T-cell (primary cell): ENCODE measurements at regions not wholly inside any gene's neighbourhood (a gene's known extent, or its start where the extent isn't known, plus 50 kb on each side); places are given as distances from the start of the nearest gene placed in this dataset.

Experiments used
- ATAC-seq, 4 experiments: fragments of 200-7000 bp in 3 of 4; fragments of 150-1000 bp in 1 of 4; cut with Tn5 transposase; replicated peaks in 1 of 4; 1 replicate in 3 of 4; 2 replicates in 1 of 4; pipeline ENCODE4 v1.10.0; 2021; ENCODE audit warnings: moderate library complexity in 3 of 4, mild to moderate bottlenecking in 2 of 4, moderate number of reproducible peaks in 1 of 4
- CTCF ChIA-PET, 2 donors: fragments of 300-600 bp; sonication (Branson Sonifier 250); formaldehyde crosslinking; loops; one replicate each; lab custom pipeline; 2022; ENCODE audit warnings: antibody characterized with exemption in 2 of 2; lab: Charles Lee
- POLR2A ChIA-PET, 2 donors: fragments of 300-600 bp; sonication (Branson Sonifier 250); formaldehyde crosslinking; loops; one replicate each; lab custom pipeline; 2022; ENCODE audit warnings: antibody characterized with exemption in 2 of 2; lab: Charles Lee
- DNase-seq, 35 experiments: peaks; one replicate each; pipeline versions ENCODE4 v3.0.0 to v3.0.0-alpha.2; 2013 to 2023
- H3K27ac ChIP-seq: one replicate; pipeline ENCODE4 v1.5.1; 2013; ENCODE audit warnings: low read length
- H3K27me3 ChIP-seq, 2 experiments: replicated peaks in 1 of 2; 1 replicate in 1 of 2; 2 replicates in 1 of 2; pipeline versions ENCODE4 v1.6.1 to v1.7.0; 2013; ENCODE audit warnings: low read length in 1 of 2, mixed read lengths in 1 of 2; ENCODE audit not compliant: control insufficient read depth in 2 of 2, insufficient read depth in 2 of 2; ENCODE audit errors: extremely low read depth in 1 of 2
- H3K36me3 ChIP-seq, 2 donors: 1 replicate in 1 of 2; 2 replicates in 1 of 2; pipeline versions ENCODE4 v1.6.1 to v1.7.0; 2013; ENCODE audit warnings: low read length in 1 of 2; ENCODE audit not compliant: control insufficient read depth in 2 of 2, insufficient read depth in 1 of 2; ENCODE audit errors: extremely low read depth in 1 of 2
- H3K4me1 ChIP-seq, 2 experiments: 1 replicate in 1 of 2; 2 replicates in 1 of 2; pipeline versions ENCODE4 v1.6.1 to v1.7.0; 2013; ENCODE audit warnings: low read length in 2 of 2, mixed read lengths in 1 of 2; ENCODE audit not compliant: insufficient read depth in 2 of 2, control insufficient read depth in 1 of 2; ENCODE audit errors: extremely low read depth in 1 of 2
- H3K4me3 ChIP-seq, 2 donors: 1 replicate in 1 of 2; 2 replicates in 1 of 2; pipeline versions ENCODE4 v1.5.1 to v1.7.0; 2013; ENCODE audit warnings: mild to moderate bottlenecking in 2 of 2, low read length in 1 of 2, moderate library complexity in 1 of 2; ENCODE audit not compliant: control insufficient read depth in 1 of 2; ENCODE audit errors: extremely low read depth in 1 of 2
- H3K9me3 ChIP-seq: 2 replicates; pipeline ENCODE4 v1.7.0; 2013
- H3K27ac Mint-ChIP-seq, 2 donors: one replicate each; pipeline ENCODE4 v1.8.0; 2020 to 2021; ENCODE audit warnings: mild to moderate bottlenecking in 2 of 2, mixed read lengths in 2 of 2
- H3K27me3 Mint-ChIP-seq, 2 donors: one replicate each; pipeline ENCODE4 v1.8.0; 2021 to 2022; ENCODE audit warnings: mixed read lengths in 2 of 2
- H3K36me3 Mint-ChIP-seq: one replicate; pipeline ENCODE4 v1.8.0; 2021; ENCODE audit warnings: mixed read lengths
- H3K4me1 Mint-ChIP-seq, 3 donors: one replicate each; pipeline ENCODE4 v1.8.0; 2020 to 2022; ENCODE audit warnings: mixed read lengths in 3 of 3, mild to moderate bottlenecking in 1 of 3
- H3K4me3 Mint-ChIP-seq, 3 donors: one replicate each; pipeline ENCODE4 v1.8.0; 2020 to 2022; ENCODE audit warnings: mild to moderate bottlenecking in 3 of 3, mixed read lengths in 3 of 3, moderate library complexity in 3 of 3
- H3K9me3 Mint-ChIP-seq, 3 donors: one replicate each; pipeline ENCODE4 v1.8.0; 2020 to 2022; ENCODE audit warnings: mixed read lengths in 3 of 3
- WGBS: methylation state at CpG from one replicate; pipeline ENCODE4 v1.1.5; 2013; ENCODE audit warnings: missing lambda C conversion rate; ENCODE audit not compliant: insufficient coverage; 5-methylcytosine and 5-hydroxymethylcytosine counted together

- H3K27ac ChIP-seq, result no peak overlapping the region
- POLR2A ChIA-PET, result no interaction called here
- H3K4me1 ChIP-seq, result no peaks in the 10 kb centered on the region
- DNase-seq (no peak), ATAC-seq (no peak)
- no peaks in the 10 kb centered on the region for H3K36me3 ChIP-seq
- H3K27me3 Mint-ChIP-seq, result no peaks in the 10 kb centered on the region
- no CpG with 5 or more reads among the region's 2 CpGs for WGBS
- no peaks in the 10 kb centered on the region for H3K27me3 ChIP-seq
- H3K4me3 ChIP-seq, result no peak overlapping the region
- no peaks in the 10 kb centered on the region for H3K4me1 Mint-ChIP-seq
- no peaks in the 10 kb centered on the region for H3K9me3 ChIP-seq
- H3K36me3 Mint-ChIP-seq, result no peaks in the 10 kb centered on the region
- H3K4me3 Mint-ChIP-seq, result no peak overlapping the region
- H3K9me3 Mint-ChIP-seq, result peaks cover 0 to 16% (median 6%) of the 10 kb centered on the region in 3 donors
- CTCF ChIA-PET, result no interaction called here
- no peak overlapping the region for H3K27ac Mint-ChIP-seq
These were observed 59.7 kb upstream of the TMEM108 start for GRCh38 chr3:132978464-132978863.

GRCh38 chr3:132974097-132974496 lies 64.1 kb upstream of the TMEM108 start:
- DNase-seq, result no peak
- H3K27ac Mint-ChIP-seq, result no peak overlapping the region
- no peak overlapping the region for H3K4me3 Mint-ChIP-seq
- ChIA-PET POLR2A (no interaction called here), CTCF (no interaction called here)
- Histone ChIP-seq H3K4me1 (no peaks in the 10 kb centered on the region), H3K27me3 (no peaks in the 10 kb centered on the region), H3K27ac (no peak overlapping the region), H3K4me3 (no peak overlapping the region), H3K9me3 (no peaks in the 10 kb centered on the region), H3K36me3 (no peaks in the 10 kb centered on the region)
- peaks cover 0 to 4% (median 0%) of the 10 kb centered on the region in 3 donors for H3K9me3 Mint-ChIP-seq
- H3K36me3 Mint-ChIP-seq, result no peaks in the 10 kb centered on the region
- no peaks in the 10 kb centered on the region for H3K27me3 Mint-ChIP-seq
- H3K4me1 Mint-ChIP-seq, result no peaks in the 10 kb centered on the region
- WGBS, result 96% methylated on average over 4 of the region's 7 CpGs
- no peak for ATAC-seq

- CTCF ChIA-PET, result no interaction called here
- Histone ChIP-seq H3K27ac (no peak overlapping the region), H3K27me3 (no peaks in the 10 kb centered on the region), H3K9me3 (no peaks in the 10 kb centered on the region), H3K4me1 (no peaks in the 10 kb centered on the region), H3K36me3 (no peaks in the 10 kb centered on the region), H3K4me3 (no peak overlapping the region)
- DNase-seq (no peak), ATAC-seq (no peak)
- POLR2A ChIA-PET, result no interaction called here
- Mint-ChIP-seq H3K27me3 (no peaks in the 10 kb centered on the region), H3K27ac (no peak overlapping the region), H3K9me3 (peaks cover 0 to 4% (median 0%) of the 10 kb centered on the region in 3 donors), H3K4me1 (no peaks in the 10 kb centered on the region), H3K36me3 (no peaks in the 10 kb centered on the region), H3K4me3 (no peak overlapping the region)
- 67% methylated on average over 1 of the region's 5 CpGs for WGBS
These were observed 64.8 kb upstream of the TMEM108 start for GRCh38 chr3:132973441-132973840.

- H3K4me1 Mint-ChIP-seq, result no peaks in the 10 kb centered on the region
These were observed 65.9 kb upstream of the TMEM108 start for GRCh38 chr3:132972333-132972732.

GRCh38 chr3:132966374-132966773 lies 71.8 kb upstream of the TMEM108 start:
- Histone ChIP-seq H3K27ac (no peak overlapping the region), H3K36me3 (no peaks in the 10 kb centered on the region), H3K4me3 (no peak overlapping the region), H3K27me3 (no peaks in the 10 kb centered on the region), H3K4me1 (no peaks in the 10 kb centered on the region), H3K9me3 (no peaks in the 10 kb centered on the region)
- ATAC-seq (no peak), DNase-seq (no peak)
- Mint-ChIP-seq H3K27ac (no peak overlapping the region), H3K36me3 (no peaks in the 10 kb centered on the region), H3K4me3 (no peak overlapping the region), H3K27me3 (peaks cover 0 to 3% of the 10 kb centered on the region in 2 donors), H3K9me3 (peaks cover 0 to 4% (median 0%) of the 10 kb centered on the region in 3 donors), H3K4me1 (no peaks in the 10 kb centered on the region)
- ChIA-PET CTCF (no interaction called here), POLR2A (no interaction called here)
- 38% methylated on average over 1 of the region's 2 CpGs for WGBS

More at GRCh38 chr3:132972333-132972732, 65.9 kb upstream of the TMEM108 start:
- H3K27ac ChIP-seq, result no peak overlapping the region
- no peak for DNase-seq
- no peak overlapping the region for H3K4me3 ChIP-seq
- H3K9me3 Mint-ChIP-seq, result peaks cover 0 to 4% (median 0%) of the 10 kb centered on the region in 3 donors
- no peaks in the 10 kb centered on the region for H3K4me1 ChIP-seq
- no peak overlapping the region for H3K27ac Mint-ChIP-seq
- no peaks in the 10 kb centered on the region for H3K9me3 ChIP-seq
- H3K27me3 ChIP-seq, result no peaks in the 10 kb centered on the region
- H3K36me3 ChIP-seq, result no peaks in the 10 kb centered on the region
- CTCF ChIA-PET, result no interaction called here
- H3K27me3 Mint-ChIP-seq, result peaks cover 0 to 3% of the 10 kb centered on the region in 2 donors
- no peak for ATAC-seq
- no peaks in the 10 kb centered on the region for H3K36me3 Mint-ChIP-seq
- POLR2A ChIA-PET, result no interaction called here
- H3K4me3 Mint-ChIP-seq, result no peak overlapping the region

GRCh38 chr3:132964266-132964665 lies 73.9 kb upstream of the TMEM108 start:
- no peaks in the 10 kb centered on the region for H3K4me1 Mint-ChIP-seq
- H3K27me3 Mint-ChIP-seq, result peaks cover 0 to 3% of the 10 kb centered on the region in 2 donors
- Histone ChIP-seq H3K9me3 (no peaks in the 10 kb centered on the region), H3K27ac (no peak overlapping the region), H3K4me1 (no peaks in the 10 kb centered on the region), H3K36me3 (no peaks in the 10 kb centered on the region), H3K27me3 (no peaks in the 10 kb centered on the region), H3K4me3 (no peak overlapping the region)
- ChIA-PET POLR2A (no interaction called here), CTCF (no interaction called here)
- WGBS, result no CpG with 5 or more reads among the region's 3 CpGs
- H3K27ac Mint-ChIP-seq, result no peak overlapping the region
- no peaks in the 10 kb centered on the region for H3K36me3 Mint-ChIP-seq
- H3K9me3 Mint-ChIP-seq, result no peaks in the 10 kb centered on the region
- DNase-seq (no peak), ATAC-seq (no peak)
- H3K4me3 Mint-ChIP-seq, result no peak overlapping the region

- no CpG with 5 or more reads among the region's 2 CpGs for WGBS
These were observed 74.4 kb upstream of the TMEM108 start for GRCh38 chr3:132963786-132964185.

More at GRCh38 chr3:132963786-132964185, 74.4 kb upstream of the TMEM108 start:
- DNase-seq (no peak), ATAC-seq (no peak)
- H3K4me1 Mint-ChIP-seq, result no peaks in the 10 kb centered on the region
- no peaks in the 10 kb centered on the region for H3K9me3 ChIP-seq
- H3K36me3 ChIP-seq, result no peaks in the 10 kb centered on the region
- no peaks in the 10 kb centered on the region for H3K4me1 ChIP-seq
- no peaks in the 10 kb centered on the region for H3K36me3 Mint-ChIP-seq
- no peak overlapping the region for H3K27ac Mint-ChIP-seq
- peaks cover 0 to 3% of the 10 kb centered on the region in 2 donors for H3K27me3 Mint-ChIP-seq
- no peaks in the 10 kb centered on the region for H3K27me3 ChIP-seq
- no peak overlapping the region for H3K4me3 ChIP-seq
- H3K4me3 Mint-ChIP-seq, result no peak overlapping the region
- H3K9me3 Mint-ChIP-seq, result peaks cover 0 to 2% (median 0%) of the 10 kb centered on the region in 3 donors
- ChIA-PET POLR2A (no interaction called here), CTCF (no interaction called here)
- no peak overlapping the region for H3K27ac ChIP-seq
